K562 (cell line): ENCODE measurements at regions not wholly inside any gene's neighbourhood (a gene's known extent, or its start where the extent isn't known, plus 50 kb on each side); places are given as distances from the start of the nearest gene placed in this dataset.

Source experiments
- CTCF ChIP-seq, 3 experiments: IDR thresholded peaks in 2 of 3; conservative IDR thresholded peaks in 1 of 3; 2 replicates each; pipeline ENCODE4 v1.5.1; 2011 to 2012; ENCODE audit warnings: low read length in 3 of 3, mild to moderate bottlenecking in 3 of 3, control low read depth in 2 of 3, improper control_type of control experiment in 1 of 3, inconsistent platforms in 1 of 3, low read depth in 1 of 3, mixed read lengths in 1 of 3, moderate library complexity in 1 of 3; ENCODE audit not compliant: insufficient read depth in 2 of 3
- DPF2 ChIP-seq: fragments of 450-650 bp; IDR thresholded peaks from 2 replicates; pipeline ENCODE4 v1.6.1; 2016
- HIVEP1 ChIP-seq: fragments of 250-450 bp; sonication (Bioruptor Pico); IDR thresholded peaks from 2 replicates; pipeline ENCODE4 v1.4.0; 2020; ENCODE audit warnings: mild to moderate bottlenecking
- HOXB6 ChIP-seq: fragments of 250-450 bp; sonication (Bioruptor Pico); IDR thresholded peaks from 2 replicates; pipeline ENCODE4 v1.5.1; 2022; ENCODE audit warnings: mild to moderate bottlenecking, borderline replicate concordance
- JUNB ChIP-seq: fragments of 450-650 bp; formaldehyde crosslinking; conservative IDR thresholded peaks from 2 replicates; pipeline ENCODE4 v1.4.0; 2020; ENCODE audit warnings: mild to moderate bottlenecking
- JUND ChIP-seq, 2 experiments: IDR thresholded peaks; 2 replicates in 1 of 2; 3 replicates in 1 of 2; pipeline ENCODE4 v1.6.1; 2011; ENCODE audit warnings: borderline replicate concordance in 2 of 2, low read depth in 2 of 2, low read length in 2 of 2, improper control_type of control experiment in 1 of 2, missing biosample characterization in 1 of 2, missing genetic modification characterization in 1 of 2, missing genetic modification reagents in 1 of 2
- KLF16 ChIP-seq: IDR thresholded peaks from 2 replicates; pipeline ENCODE4 v1.6.1; 2016; ENCODE audit warnings: antibody characterized with exemption
- MNT ChIP-seq, 2 experiments: fragments of 450-650 bp; conservative IDR thresholded peaks; 2 replicates each; pipeline ENCODE4 v1.6.1; 2017; ENCODE audit warnings: mild to moderate bottlenecking in 2 of 2, moderate library complexity in 2 of 2
- POLR2A ChIP-seq: fragments of 450-650 bp; conservative IDR thresholded peaks from 2 replicates; pipeline ENCODE4 v1.6.1; 2016
- SIN3A ChIP-seq, 2 experiments: fragments of 150-350 bp in 1 of 2; IDR thresholded peaks; 2 replicates each; pipeline ENCODE4 v1.6.1; 2011 to 2016; ENCODE audit warnings: borderline replicate concordance in 2 of 2, low read depth in 2 of 2, low read length in 2 of 2, mild to moderate bottlenecking in 2 of 2, moderate library complexity in 2 of 2; ENCODE audit not compliant: control insufficient read depth in 1 of 2
- YY1 ChIP-seq, 3 experiments: IDR thresholded peaks; 2 replicates each; pipeline ENCODE4 v1.6.1; 2011; ENCODE audit warnings: low read length in 2 of 3, mild to moderate bottlenecking in 2 of 3, moderate library complexity in 2 of 3, borderline replicate concordance in 1 of 3, control low read depth in 1 of 3, low read depth in 1 of 3; ENCODE audit not compliant: insufficient read depth in 3 of 3, insufficient replicate concordance in 2 of 3, control insufficient read depth in 1 of 3, insufficient read length in 1 of 3; ENCODE audit errors: extremely low read depth in 1 of 3
- TF ChIP-seq, protein P1 (sequence below): fragments of 200-800 bp; sonication (Bioruptor generic); IDR thresholded peaks from 2 replicates; pipeline ENCODE4 v1.6.1; 2016; ENCODE audit warnings: missing genetic modification characterization, missing compliant biosample characterization

- TF ChIP-seq JUND (IDR thresholded peaks at IDR 0.05; ENCODE audit: borderline replicate concordance, low read depth, low read length) (no peak), JUND (tag; IDR thresholded peaks at IDR 0.05; ENCODE audit: borderline replicate concordance, low read depth, low read length) (no peak), SIN3A (IDR thresholded peaks at IDR 0.05; ENCODE audit: borderline replicate concordance in 2 of 2, control insufficient read depth in 1 of 2, low read depth in 2 of 2, low read length in 2 of 2) (no peak), CTCF (IDR thresholded peaks at IDR 0.05 in 2 of 3, conservative IDR thresholded peaks at IDR 0.05 in 1 of 3; ENCODE audit: insufficient read depth in 2 of 3, low read depth in 1 of 3, low read length in 3 of 3) (no peak), HIVEP1 (CRISPR knock-in tag) (no peak), KLF16 (no peak), MNT (conservative IDR thresholded peaks at IDR 0.05) (no peak), JUNB (no peak), HOXB6 (CRISPR knock-in tag) (no peak), DPF2 (no peak), POLR2A (no peak), YY1 (IDR thresholded peaks at IDR 0.05; ENCODE audit: borderline replicate concordance in 1 of 3, control insufficient read depth in 1 of 3, extremely low read depth in 1 of 3, insufficient read depth in 3 of 3, insufficient read length in 1 of 3, insufficient replicate concordance in 2 of 3, low read depth in 1 of 3, low read length in 2 of 3) (no peak)
- TF ChIP-seq, protein P1, sequence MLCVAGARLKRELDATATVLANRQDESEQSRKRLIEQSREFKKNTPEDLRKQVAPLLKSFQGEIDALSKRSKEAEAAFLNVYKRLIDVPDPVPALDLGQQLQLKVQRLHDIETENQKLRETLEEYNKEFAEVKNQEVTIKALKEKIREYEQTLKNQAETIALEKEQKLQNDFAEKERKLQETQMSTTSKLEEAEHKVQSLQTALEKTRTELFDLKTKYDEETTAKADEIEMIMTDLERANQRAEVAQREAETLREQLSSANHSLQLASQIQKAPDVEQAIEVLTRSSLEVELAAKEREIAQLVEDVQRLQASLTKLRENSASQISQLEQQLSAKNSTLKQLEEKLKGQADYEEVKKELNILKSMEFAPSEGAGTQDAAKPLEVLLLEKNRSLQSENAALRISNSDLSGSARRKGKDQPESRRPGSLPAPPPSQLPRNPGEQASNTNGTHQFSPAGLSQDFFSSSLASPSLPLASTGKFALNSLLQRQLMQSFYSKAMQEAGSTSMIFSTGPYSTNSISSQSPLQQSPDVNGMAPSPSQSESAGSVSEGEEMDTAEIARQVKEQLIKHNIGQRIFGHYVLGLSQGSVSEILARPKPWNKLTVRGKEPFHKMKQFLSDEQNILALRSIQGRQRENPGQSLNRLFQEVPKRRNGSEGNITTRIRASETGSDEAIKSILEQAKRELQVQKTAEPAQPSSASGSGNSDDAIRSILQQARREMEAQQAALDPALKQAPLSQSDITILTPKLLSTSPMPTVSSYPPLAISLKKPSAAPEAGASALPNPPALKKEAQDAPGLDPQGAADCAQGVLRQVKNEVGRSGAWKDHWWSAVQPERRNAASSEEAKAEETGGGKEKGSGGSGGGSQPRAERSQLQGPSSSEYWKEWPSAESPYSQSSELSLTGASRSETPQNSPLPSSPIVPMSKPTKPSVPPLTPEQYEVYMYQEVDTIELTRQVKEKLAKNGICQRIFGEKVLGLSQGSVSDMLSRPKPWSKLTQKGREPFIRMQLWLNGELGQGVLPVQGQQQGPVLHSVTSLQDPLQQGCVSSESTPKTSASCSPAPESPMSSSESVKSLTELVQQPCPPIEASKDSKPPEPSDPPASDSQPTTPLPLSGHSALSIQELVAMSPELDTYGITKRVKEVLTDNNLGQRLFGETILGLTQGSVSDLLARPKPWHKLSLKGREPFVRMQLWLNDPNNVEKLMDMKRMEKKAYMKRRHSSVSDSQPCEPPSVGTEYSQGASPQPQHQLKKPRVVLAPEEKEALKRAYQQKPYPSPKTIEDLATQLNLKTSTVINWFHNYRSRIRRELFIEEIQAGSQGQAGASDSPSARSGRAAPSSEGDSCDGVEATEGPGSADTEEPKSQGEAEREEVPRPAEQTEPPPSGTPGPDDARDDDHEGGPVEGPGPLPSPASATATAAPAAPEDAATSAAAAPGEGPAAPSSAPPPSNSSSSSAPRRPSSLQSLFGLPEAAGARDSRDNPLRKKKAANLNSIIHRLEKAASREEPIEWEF (CRISPR knock-in tag), result no peak
These were observed 272.5 kb upstream of the PRICKLE1 start for GRCh38 chr12:42862055-42862454.
